ENCODE measurements at regions not wholly inside any gene's neighbourhood (a gene's known extent, or its start where the extent isn't known, plus 50 kb on each side); places are given as distances from the start of the nearest gene placed in this dataset.

DNA sequence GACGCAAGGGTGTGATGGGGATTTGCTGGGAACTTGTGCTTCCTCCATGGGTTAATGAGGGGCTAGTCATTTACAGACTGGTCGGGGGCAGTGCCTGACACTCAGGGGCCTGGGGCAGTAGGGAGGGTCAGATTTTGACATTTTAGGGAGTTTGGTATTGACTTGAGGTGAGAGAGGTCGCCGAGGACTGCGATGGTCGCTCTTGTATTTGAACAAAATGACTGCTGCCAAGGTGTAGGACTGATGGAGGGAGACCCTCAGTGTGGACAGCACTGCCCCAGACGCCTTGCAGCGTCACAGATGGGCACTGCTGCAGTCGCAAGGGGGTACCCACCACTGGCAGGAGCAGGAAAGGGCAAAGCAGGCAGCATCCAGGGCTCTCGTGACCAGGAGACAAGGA, 182.9 kb downstream of the RTP5 start:
- Histone ChIP-seq H3K27me3 (ENCODE audit: insufficient read depth, low read depth) (peaks cover 20% of the 10 kb centered on the region), H3K79me2 (ENCODE audit: insufficient read depth, low read depth) (no peaks in the 10 kb centered on the region), H3K4me1 (ENCODE audit: low read depth, poor library complexity, severe bottlenecking) (no peaks in the 10 kb centered on the region), H3K27ac (no peak overlapping the region), H2AFZ (ENCODE audit: low read depth) (no peak overlapping the region), H3K9ac (no peak overlapping the region), H3K4me3 (IDR thresholded peaks at IDR 0.05; ENCODE audit: insufficient read depth, low read depth, low read length) (no peak overlapping the region), H3K36me3 (ENCODE audit: insufficient read depth) (no peaks in the 10 kb centered on the region), H3K4me2 (no peak overlapping the region), H4K20me1 (ENCODE audit: insufficient read depth) (no peaks in the 10 kb centered on the region)
- TF ChIP-seq CTCF (conservative IDR thresholded peaks at IDR 0.05; ENCODE audit: low read depth, low read length) = no peak

GRCh38 chr2:242053921-242054320, 184.4 kb downstream of the RTP5 start:
- H3K4me1 ChIP-seq (ENCODE audit: low read depth, poor library complexity, severe bottlenecking) = no peaks in the 10 kb centered on the region
- peaks cover 25% of the 10 kb centered on the region for H3K27me3 ChIP-seq (ENCODE audit: insufficient read depth, low read depth)
- no peaks in the 10 kb centered on the region for H4K20me1 ChIP-seq (ENCODE audit: insufficient read depth)
- no peak overlapping the region for H3K9ac ChIP-seq
- H3K27ac ChIP-seq = no peak overlapping the region
- H3K36me3 ChIP-seq (ENCODE audit: insufficient read depth) = no peaks in the 10 kb centered on the region
- TF ChIP-seq CTCF (conservative IDR thresholded peaks at IDR 0.05; ENCODE audit: low read depth, low read length) = no peak
- no peak overlapping the region for H3K4me3 ChIP-seq (IDR thresholded peaks at IDR 0.05; ENCODE audit: insufficient read depth, low read depth, low read length)
- H3K4me2 ChIP-seq = no peak overlapping the region
- H3K79me2 ChIP-seq (ENCODE audit: insufficient read depth, low read depth) = no peaks in the 10 kb centered on the region
- H2AFZ ChIP-seq (ENCODE audit: low read depth) = no peak overlapping the region

DNA sequence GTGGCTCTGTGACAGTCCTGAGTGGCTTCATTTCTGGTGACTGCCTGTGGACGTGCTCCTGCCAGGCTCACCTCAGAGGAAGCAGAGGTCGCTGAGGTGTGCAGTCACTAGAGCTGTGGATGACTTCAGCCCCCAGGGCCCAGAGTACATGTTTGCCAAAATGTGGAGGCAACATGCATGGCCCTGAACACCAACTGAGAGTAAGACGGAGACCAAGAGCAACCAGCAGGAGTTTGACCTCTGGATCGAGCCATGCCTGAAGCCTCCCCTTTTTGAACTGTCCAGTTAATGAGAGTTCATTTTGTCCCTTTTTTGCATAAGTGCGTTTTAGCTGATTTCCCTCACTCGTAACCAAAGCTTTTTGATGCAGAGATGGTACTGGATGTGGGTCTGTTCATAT, 184.9 kb downstream of the RTP5 start:
- Histone ChIP-seq H3K27me3 (ENCODE audit: insufficient read depth, low read depth) (peaks cover 25% of the 10 kb centered on the region), H3K9ac (no peak overlapping the region), H3K79me2 (ENCODE audit: insufficient read depth, low read depth) (no peaks in the 10 kb centered on the region), H3K27ac (no peak overlapping the region), H3K4me2 (no peak overlapping the region), H3K4me1 (ENCODE audit: low read depth, poor library complexity, severe bottlenecking) (no peaks in the 10 kb centered on the region), H3K4me3 (IDR thresholded peaks at IDR 0.05; ENCODE audit: insufficient read depth, low read depth, low read length) (no peak overlapping the region), H4K20me1 (ENCODE audit: insufficient read depth) (no peaks in the 10 kb centered on the region), H2AFZ (ENCODE audit: low read depth) (no peak overlapping the region), H3K36me3 (ENCODE audit: insufficient read depth) (no peaks in the 10 kb centered on the region)
- TF ChIP-seq CTCF (conservative IDR thresholded peaks at IDR 0.05; ENCODE audit: low read depth, low read length) = no peak

GRCh38 chr2:242054881-242055801, 185.6 kb downstream of the RTP5 start:
- Histone ChIP-seq H3K79me2 (ENCODE audit: insufficient read depth, low read depth) (no peaks in the 10 kb centered on the region), H4K20me1 (ENCODE audit: insufficient read depth) (no peaks in the 10 kb centered on the region), H3K9ac (no peak overlapping the region), H3K4me1 (ENCODE audit: low read depth, poor library complexity, severe bottlenecking) (no peaks in the 10 kb centered on the region), H3K27ac (no peak overlapping the region), H3K4me3 (IDR thresholded peaks at IDR 0.05; ENCODE audit: insufficient read depth, low read depth, low read length) (no peak overlapping the region), H3K4me2 (no peak overlapping the region), H3K36me3 (ENCODE audit: insufficient read depth) (no peaks in the 10 kb centered on the region), H3K27me3 (ENCODE audit: insufficient read depth, low read depth) (peaks cover 25% of the 10 kb centered on the region), H2AFZ (ENCODE audit: low read depth) (no peak overlapping the region)
- TF ChIP-seq CTCF (conservative IDR thresholded peaks at IDR 0.05; ENCODE audit: low read depth, low read length) = no peak
